ENCODE measurements at regions not wholly inside any gene's neighbourhood (a gene's known extent, or its start where the extent isn't known, plus 50 kb on each side); places are given as distances from the start of the nearest gene placed in this dataset.

DNA sequence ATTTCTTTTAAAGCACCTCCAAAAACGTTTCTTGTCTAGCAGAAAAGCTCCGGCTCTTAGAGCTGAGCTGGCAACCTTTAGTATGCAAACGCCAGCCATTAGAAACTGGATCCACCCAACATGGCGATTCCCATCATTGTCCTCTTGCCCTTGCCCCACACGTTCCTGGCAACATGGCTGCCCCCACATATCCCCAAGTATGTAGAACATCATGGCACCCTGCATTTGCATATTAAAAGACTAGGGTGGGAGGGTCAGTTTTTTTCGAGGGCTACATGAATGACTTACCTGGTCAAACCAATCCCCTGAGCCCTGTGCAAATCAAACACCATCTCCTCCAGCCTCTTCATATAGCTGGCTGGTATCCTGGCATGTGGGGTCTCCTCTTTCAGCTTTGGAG lies 82.2 kb upstream of the HELT start:
- Histone ChIP-seq H3K9me3 (no peaks in the 10 kb centered on the region), H3K4me1 (ENCODE audit: control insufficient read depth in 1 of 2, insufficient read depth in 2 of 2, low read depth in 1 of 2, low read length in 1 of 2) (peaks cover 0 to 8% of the 10 kb centered on the region in 2 experiments; a peak in 2 of 4 replicates), H3K36me3 (replicated peaks in 1 of 2; ENCODE audit: control insufficient read depth in 1 of 2, insufficient read depth in 2 of 2, low read length in 1 of 2) (no peaks in the 10 kb centered on the region), H3K4me3 (ENCODE audit: low read depth in 2 of 2, low read length in 1 of 2) (no peak overlapping the region), H3K27me3 (ENCODE audit: insufficient read depth) (no peaks in the 10 kb centered on the region), H3K4me2 (no peak overlapping the region), H4K20me1 (ENCODE audit: insufficient read depth) (no peaks in the 10 kb centered on the region), H2AFZ (ENCODE audit: low read depth) (no peak overlapping the region), H3K27ac (ENCODE audit: low read depth in 2 of 2, low read length in 1 of 2) (no peak overlapping the region), H3K9me2 (no peaks in the 10 kb centered on the region), H3K79me2 (ENCODE audit: insufficient read depth) (no peaks in the 10 kb centered on the region), H3F3A (replicated peaks; ENCODE audit: insufficient read depth) (no peaks in the 10 kb centered on the region), H3K9ac (no peak overlapping the region)
- WGBS (ENCODE audit: low lambda C conversion rate) = 19% methylated on average over 6 of the region's 6 CpGs
- ChIA-PET CTCF (interaction anchor here (1.8 to 2.2 kb wide), 2 partner anchors 190 to 191 kb away, joined by 5 to 10 read pairs; no protein-coding TSS in a partner anchor), POLR2A (no interaction called here)
- TF ChIP-seq FOXJ3 (CRISPR knock-in tag; IDR thresholded peaks at IDR 0.05) (no peak), CHD2 (IDR thresholded peaks at IDR 0.05; ENCODE audit: low read length, partially characterized antibody) (no peak), RCOR1 (IDR thresholded peaks at IDR 0.05; ENCODE audit: low read length) (no peak), MXI1 (IDR thresholded peaks at IDR 0.05; ENCODE audit: low read depth, low read length) (no peak), RFX5 (IDR thresholded peaks at IDR 0.05; ENCODE audit: low read length) (no peak), SIN3A (IDR thresholded peaks at IDR 0.05; ENCODE audit: borderline replicate concordance, low read depth, low read length) (no peak), RAD21 (IDR thresholded peaks at IDR 0.05; ENCODE audit: low read length) (no peak), ELF1 (IDR thresholded peaks at IDR 0.05) (no peak), EZH2phosphoT487 (IDR thresholded peaks at IDR 0.05; ENCODE audit: borderline replicate concordance, low read depth) (no peak), TEAD4 (IDR thresholded peaks at IDR 0.05; ENCODE audit: borderline replicate concordance, insufficient read depth) (no peak), MEF2A (IDR thresholded peaks at IDR 0.05; ENCODE audit: borderline replicate concordance, low read depth) (no peak), NRF1 (IDR thresholded peaks at IDR 0.05; ENCODE audit: low read depth, low read length) (no peak), RXRA (IDR thresholded peaks at IDR 0.05; ENCODE audit: borderline replicate concordance, low read depth) (no peak), SMC3 (IDR thresholded peaks at IDR 0.05; ENCODE audit: low read depth, low read length) (no peak), TCF12 (IDR thresholded peaks at IDR 0.05) (no peak)
- TF ChIP-seq, protein P1, sequence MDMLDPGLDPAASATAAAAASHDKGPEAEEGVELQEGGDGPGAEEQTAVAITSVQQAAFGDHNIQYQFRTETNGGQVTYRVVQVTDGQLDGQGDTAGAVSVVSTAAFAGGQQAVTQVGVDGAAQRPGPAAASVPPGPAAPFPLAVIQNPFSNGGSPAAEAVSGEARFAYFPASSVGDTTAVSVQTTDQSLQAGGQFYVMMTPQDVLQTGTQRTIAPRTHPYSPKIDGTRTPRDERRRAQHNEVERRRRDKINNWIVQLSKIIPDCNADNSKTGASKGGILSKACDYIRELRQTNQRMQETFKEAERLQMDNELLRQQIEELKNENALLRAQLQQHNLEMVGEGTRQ (IDR thresholded peaks at IDR 0.05; ENCODE audit: borderline replicate concordance, low read depth, low read length) = no peak
- TF ChIP-seq, protein P2, sequence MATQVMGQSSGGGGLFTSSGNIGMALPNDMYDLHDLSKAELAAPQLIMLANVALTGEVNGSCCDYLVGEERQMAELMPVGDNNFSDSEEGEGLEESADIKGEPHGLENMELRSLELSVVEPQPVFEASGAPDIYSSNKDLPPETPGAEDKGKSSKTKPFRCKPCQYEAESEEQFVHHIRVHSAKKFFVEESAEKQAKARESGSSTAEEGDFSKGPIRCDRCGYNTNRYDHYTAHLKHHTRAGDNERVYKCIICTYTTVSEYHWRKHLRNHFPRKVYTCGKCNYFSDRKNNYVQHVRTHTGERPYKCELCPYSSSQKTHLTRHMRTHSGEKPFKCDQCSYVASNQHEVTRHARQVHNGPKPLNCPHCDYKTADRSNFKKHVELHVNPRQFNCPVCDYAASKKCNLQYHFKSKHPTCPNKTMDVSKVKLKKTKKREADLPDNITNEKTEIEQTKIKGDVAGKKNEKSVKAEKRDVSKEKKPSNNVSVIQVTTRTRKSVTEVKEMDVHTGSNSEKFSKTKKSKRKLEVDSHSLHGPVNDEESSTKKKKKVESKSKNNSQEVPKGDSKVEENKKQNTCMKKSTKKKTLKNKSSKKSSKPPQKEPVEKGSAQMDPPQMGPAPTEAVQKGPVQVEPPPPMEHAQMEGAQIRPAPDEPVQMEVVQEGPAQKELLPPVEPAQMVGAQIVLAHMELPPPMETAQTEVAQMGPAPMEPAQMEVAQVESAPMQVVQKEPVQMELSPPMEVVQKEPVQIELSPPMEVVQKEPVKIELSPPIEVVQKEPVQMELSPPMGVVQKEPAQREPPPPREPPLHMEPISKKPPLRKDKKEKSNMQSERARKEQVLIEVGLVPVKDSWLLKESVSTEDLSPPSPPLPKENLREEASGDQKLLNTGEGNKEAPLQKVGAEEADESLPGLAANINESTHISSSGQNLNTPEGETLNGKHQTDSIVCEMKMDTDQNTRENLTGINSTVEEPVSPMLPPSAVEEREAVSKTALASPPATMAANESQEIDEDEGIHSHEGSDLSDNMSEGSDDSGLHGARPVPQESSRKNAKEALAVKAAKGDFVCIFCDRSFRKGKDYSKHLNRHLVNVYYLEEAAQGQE (IDR thresholded peaks at IDR 0.05; ENCODE audit: low read depth, low read length) = no peak
- TF ChIP-seq, protein P3, sequence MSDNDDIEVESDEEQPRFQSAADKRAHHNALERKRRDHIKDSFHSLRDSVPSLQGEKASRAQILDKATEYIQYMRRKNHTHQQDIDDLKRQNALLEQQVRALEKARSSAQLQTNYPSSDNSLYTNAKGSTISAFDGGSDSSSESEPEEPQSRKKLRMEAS (IDR thresholded peaks at IDR 0.05; ENCODE audit: low read depth) = no peak
- DNase-seq = no peak

Data from SK-N-SH (cell line).